GM12875 (cell line): ENCODE measurements at regions not wholly inside any gene's neighbourhood (a gene's known extent, or its start where the extent isn't known, plus 50 kb on each side); places are given as distances from the start of the nearest gene placed in this dataset.

ENCODE experiments used
- H3K4me3 ChIP-seq: one replicate; pipeline ENCODE4 v1.5.1; 2011; ENCODE audit warnings: low read depth, low read length, control low read depth
- CTCF ChIP-seq: IDR thresholded peaks from 2 replicates; pipeline ENCODE4 v1.5.1; 2011; ENCODE audit warnings: low read depth, mild to moderate bottlenecking, control low read depth, inconsistent platforms, low read length, moderate library complexity, borderline replicate concordance; ENCODE audit not compliant: insufficient read depth

- TF ChIP-seq CTCF = no peak
- no peak overlapping the region for H3K4me3 ChIP-seq
These were observed 53.1 kb upstream of the STK39 start for GRCh38 chr2:168300460-168300859.

GRCh38 chr2:168304024-168304681 lies 56.8 kb upstream of the STK39 start:
- no peak overlapping the region for H3K4me3 ChIP-seq
- TF ChIP-seq CTCF = no peak

GRCh38 chr2:168307379-168307778 lies 60.0 kb upstream of the STK39 start:
- no peak overlapping the region for H3K4me3 ChIP-seq
- no peak for TF ChIP-seq CTCF

GRCh38 chr2:168310580-168310979 lies 63.2 kb upstream of the STK39 start:
- TF ChIP-seq CTCF = no peak

GRCh38 chr2:168311261-168311910 lies 64.0 kb upstream of the STK39 start:
- no peak for TF ChIP-seq CTCF
- H3K4me3 ChIP-seq = no peak overlapping the region

More at GRCh38 chr2:168310580-168310979, 63.2 kb upstream of the STK39 start:
- H3K4me3 ChIP-seq = no peak overlapping the region

- TF ChIP-seq CTCF = no peak
- H3K4me3 ChIP-seq = no peak overlapping the region
These were observed 64.8 kb upstream of the STK39 start for GRCh38 chr2:168312036-168312822.
